ENCODE measurements at regions not wholly inside any gene's neighbourhood (a gene's known extent, or its start where the extent isn't known, plus 50 kb on each side); places are given as distances from the start of the nearest gene placed in this dataset.

- no peak for TF ChIP-seq CTCF (IDR thresholded peaks at IDR 0.05)
- no peaks in the 10 kb centered on the region for H3K36me3 ChIP-seq
- H3K4me1 ChIP-seq (ENCODE audit: control insufficient read depth in 1 of 2, low read depth in 2 of 2), result peaks cover 31 to 50% of the 10 kb centered on the region in 2 donors
- DNase-seq (ENCODE audit: low spot score), result no peak
- H3K9me3 ChIP-seq, result no peaks in the 10 kb centered on the region
- H3K4me3 ChIP-seq, result peak overlapping the region; percentile 70
- peak overlapping the region; percentile 87 to 93 for H3K27ac ChIP-seq
- ATAC-seq (ENCODE audit: insufficient number of reproducible peaks, low FRiP score, low read depth), result peak; percentile 55
- H3K27me3 ChIP-seq (replicated peaks; ENCODE audit: insufficient read depth), result no peaks in the 10 kb centered on the region
These were observed 158.3 kb downstream of the TOMM20 start for GRCh38 chr1:234970401-234970730.

- DNase-seq (ENCODE audit: low spot score) (no peak), ATAC-seq (ENCODE audit: insufficient number of reproducible peaks, low FRiP score, low read depth) (peak; percentile 37)
- Histone ChIP-seq H3K27me3 (replicated peaks; ENCODE audit: insufficient read depth) (no peaks in the 10 kb centered on the region), H3K4me1 (ENCODE audit: control insufficient read depth in 1 of 2, low read depth in 2 of 2) (peaks cover 37 to 55% of the 10 kb centered on the region in 2 donors), H3K4me3 (peak overlapping the region; percentile 70), H3K36me3 (no peaks in the 10 kb centered on the region), H3K27ac (peak overlapping the region; percentile 87 to 93), H3K9me3 (no peaks in the 10 kb centered on the region)
- TF ChIP-seq CTCF (IDR thresholded peaks at IDR 0.05), result no peak
These were observed 158.8 kb downstream of the TOMM20 start for GRCh38 chr1:234969581-234970400.

GRCh38 chr1:234969011-234969441, 159.6 kb downstream of the TOMM20 start:
- DNase-seq (ENCODE audit: low spot score) (no peak), ATAC-seq (ENCODE audit: insufficient number of reproducible peaks, low FRiP score, low read depth) (no peak)
- Histone ChIP-seq H3K4me1 (ENCODE audit: control insufficient read depth in 1 of 2, low read depth in 2 of 2) (peaks cover 44 to 58% of the 10 kb centered on the region in 2 donors), H3K27me3 (replicated peaks; ENCODE audit: insufficient read depth) (no peaks in the 10 kb centered on the region), H3K36me3 (no peaks in the 10 kb centered on the region), H3K27ac (peak overlapping the region; percentile 87 to 93), H3K4me3 (no peak overlapping the region), H3K9me3 (no peaks in the 10 kb centered on the region)
- no peak for TF ChIP-seq CTCF (IDR thresholded peaks at IDR 0.05)

DNA sequence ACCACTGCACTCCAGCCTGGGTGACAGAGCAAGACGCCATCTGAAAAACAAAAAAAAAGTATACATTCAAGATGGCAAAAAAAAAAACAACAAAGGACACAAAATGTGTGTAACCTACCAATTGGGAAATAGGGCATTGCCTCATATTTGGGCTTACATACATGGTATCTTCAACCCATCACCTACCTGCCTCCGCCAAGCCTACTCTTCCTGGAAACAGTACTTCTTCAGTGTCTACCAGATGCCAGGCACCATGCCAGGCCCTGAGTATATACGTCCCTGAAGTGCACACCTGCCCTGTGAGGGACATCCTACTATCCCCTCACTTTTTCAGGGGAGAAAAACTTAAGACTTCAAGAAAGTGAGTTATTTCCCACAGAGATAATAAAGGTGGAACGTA, 160.2 kb downstream of the TOMM20 start:
- Histone ChIP-seq H3K9me3 (no peaks in the 10 kb centered on the region), H3K27me3 (replicated peaks; ENCODE audit: insufficient read depth) (no peaks in the 10 kb centered on the region), H3K4me3 (no peak overlapping the region), H3K4me1 (ENCODE audit: control insufficient read depth in 1 of 2, low read depth in 2 of 2) (peaks cover 47 to 58% of the 10 kb centered on the region in 2 donors), H3K36me3 (no peaks in the 10 kb centered on the region), H3K27ac (peak overlapping the region in 1 of 2 donors; percentile 93)
- no peak for TF ChIP-seq CTCF (IDR thresholded peaks at IDR 0.05)
- no peak for ATAC-seq (ENCODE audit: insufficient number of reproducible peaks, low FRiP score, low read depth)
- DNase-seq (ENCODE audit: low spot score), result no peak

GRCh38 chr1:234967121-234967520, 161.5 kb downstream of the TOMM20 start:
- no peak for DNase-seq (ENCODE audit: low spot score)
- Histone ChIP-seq H3K4me1 (ENCODE audit: control insufficient read depth in 1 of 2, low read depth in 2 of 2) (peaks cover 58 to 69% of the 10 kb centered on the region in 2 donors), H3K36me3 (no peaks in the 10 kb centered on the region), H3K9me3 (no peaks in the 10 kb centered on the region), H3K27ac (no peak overlapping the region), H3K4me3 (no peak overlapping the region), H3K27me3 (replicated peaks; ENCODE audit: insufficient read depth) (no peaks in the 10 kb centered on the region)
- no peak for ATAC-seq (ENCODE audit: insufficient number of reproducible peaks, low FRiP score, low read depth)
- TF ChIP-seq CTCF (IDR thresholded peaks at IDR 0.05), result no peak

Data from thoracic aorta (tissue), 2 donors.